Activated T-helper 2 cell treated with anti-CD3 and anti-CD28 coated beads, Interferon-gamma antibody, Interleukin-2, Interleukin-4, amounts not matched to agents 10 μg/mL and 5 μg/mL and 100 μg/mL, durations not matched to agents 14 hours and 24 hours and 36 hours (primary cell): ENCODE measurements at regions not wholly inside any gene's neighbourhood (a gene's known extent, or its start where the extent isn't known, plus 50 kb on each side); places are given as distances from the start of the nearest gene placed in this dataset.
A peak's percentile ranks its signal among the peaks of the same experiment; 100 is the strongest.
"Not testable (repeated sequence)": the region's sequence is repeated elsewhere in the genome, so short reads cannot be mapped to it uniquely, and the experiment has no call there.

Experiments
- DNase-seq: peaks from one replicate; pipeline ENCODE4 v3.0.0; 2021; ENCODE audit warnings: low spot score
- H3K27ac Mint-ChIP-seq: one replicate; pipeline ENCODE4 v1.8.0; 2021; ENCODE audit warnings: mixed read lengths
- H3K27me3 Mint-ChIP-seq: one replicate; pipeline ENCODE4 v1.8.0; 2021; ENCODE audit warnings: low read depth, mixed read lengths
- H3K36me3 Mint-ChIP-seq: one replicate; pipeline ENCODE4 v1.8.0; 2021; ENCODE audit warnings: low read depth, mixed read lengths
- H3K4me1 Mint-ChIP-seq: one replicate; pipeline ENCODE4 v1.8.0; 2021; ENCODE audit warnings: low read depth, mixed read lengths
- H3K4me3 Mint-ChIP-seq: one replicate; pipeline ENCODE4 v1.8.0; 2021; ENCODE audit warnings: low read depth, mild to moderate bottlenecking, moderate library complexity, mixed read lengths
- H3K9me3 Mint-ChIP-seq: one replicate; pipeline ENCODE4 v1.8.0; 2021; ENCODE audit warnings: mixed read lengths
- intact Hi-C: fragments of 100-400 bp; cut with micrococcal nuclease; formaldehyde crosslinking; loops from one replicate; pipeline ENCODE4 v1.15.1; 2023

DNA sequence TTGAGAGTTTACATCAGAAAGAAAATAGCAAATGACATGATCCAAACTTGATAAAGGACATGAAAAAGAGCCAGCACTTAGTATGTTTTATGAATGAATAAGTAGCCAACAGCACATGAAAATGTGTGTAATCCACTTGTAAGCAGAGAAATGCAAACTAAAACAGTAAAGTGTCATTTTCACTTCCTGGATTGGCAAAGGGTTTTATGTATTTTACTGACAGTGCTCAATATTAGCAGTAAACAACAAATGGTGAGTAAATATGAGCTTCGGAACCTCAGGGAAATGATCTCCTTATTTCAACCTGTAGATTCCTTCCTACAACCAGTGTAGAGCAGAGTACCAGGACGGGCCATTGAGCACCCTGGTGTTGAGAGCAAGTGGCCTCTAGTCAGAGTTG, 153.8 kb upstream of the PDCD2 start:
- H3K27me3 Mint-ChIP-seq, H3K27ac Mint-ChIP-seq, H3K9me3 Mint-ChIP-seq, DNase-seq, H3K4me3 Mint-ChIP-seq, H3K4me1 Mint-ChIP-seq, H3K36me3 Mint-ChIP-seq, intact Hi-C loops: not testable (repeated sequence)

DNA sequence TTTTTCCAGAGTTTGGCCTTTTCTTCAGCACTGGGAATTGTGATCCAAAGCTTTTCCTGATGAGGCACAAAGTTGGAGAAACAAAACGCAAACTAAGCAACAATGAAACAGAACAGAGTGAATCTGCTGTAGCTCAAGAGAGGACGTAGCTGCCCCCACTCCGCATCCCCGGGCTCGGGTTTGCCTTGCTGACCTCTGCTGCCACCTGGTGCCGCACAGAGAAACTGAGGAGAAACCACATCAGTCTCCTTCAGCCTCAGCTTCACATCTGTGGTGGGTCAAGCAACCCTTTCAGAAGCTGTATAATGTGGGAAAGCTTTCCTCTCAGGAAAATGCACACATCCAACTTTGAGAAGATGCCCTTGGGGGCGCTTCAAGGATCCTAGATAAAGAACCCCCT, 151.9 kb upstream of the PDCD2 start:
- H3K27ac Mint-ChIP-seq, DNase-seq, H3K9me3 Mint-ChIP-seq, H3K4me3 Mint-ChIP-seq, H3K27me3 Mint-ChIP-seq, intact Hi-C loops, H3K4me1 Mint-ChIP-seq, H3K36me3 Mint-ChIP-seq: not testable (repeated sequence)

DNA sequence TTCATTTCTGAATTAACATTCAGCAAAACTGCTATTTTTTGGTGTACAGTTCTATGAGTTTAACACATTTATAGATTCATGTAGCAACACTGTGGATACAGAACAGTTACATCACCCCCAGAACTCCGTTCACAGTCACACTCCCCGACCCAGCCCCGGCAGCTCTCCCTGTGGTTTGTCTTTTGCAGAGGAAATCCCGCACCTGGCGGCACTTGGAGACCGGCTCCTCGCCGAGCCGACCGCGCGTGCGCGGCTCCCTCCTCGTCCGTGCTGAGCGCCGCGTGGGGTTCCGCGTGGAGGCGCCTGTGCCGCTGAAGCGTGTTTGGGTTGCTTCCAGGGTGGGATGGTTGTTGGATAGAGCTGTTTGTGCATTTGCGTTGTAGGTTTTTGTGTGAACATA, 132.6 kb upstream of the PDCD2 start:
- H3K27me3 Mint-ChIP-seq, H3K4me1 Mint-ChIP-seq, H3K9me3 Mint-ChIP-seq, H3K36me3 Mint-ChIP-seq, intact Hi-C loops, H3K27ac Mint-ChIP-seq, H3K4me3 Mint-ChIP-seq: not testable (repeated sequence)
- DNase-seq: peak; percentile 8

DNA sequence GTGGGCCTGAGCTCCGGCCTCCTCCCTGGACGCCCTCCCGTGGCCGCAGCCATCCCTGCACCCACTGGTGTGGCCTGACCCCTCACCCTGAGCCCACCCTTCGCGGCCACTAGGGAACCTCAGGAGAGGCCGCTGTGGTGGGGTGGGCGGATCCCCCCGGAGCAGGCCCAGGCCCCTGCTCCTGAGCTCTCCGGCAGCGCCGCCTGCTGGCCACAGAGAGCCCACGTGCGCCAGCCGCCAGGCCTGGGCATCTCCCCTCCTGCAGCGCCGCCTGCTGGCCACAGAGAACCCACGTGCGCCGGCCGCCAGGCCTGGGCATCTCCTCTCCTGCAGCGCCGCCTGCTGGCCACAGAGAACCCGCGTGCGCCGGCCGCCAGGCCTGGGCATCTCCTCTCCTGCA, 128.3 kb upstream of the PDCD2 start:
- H3K4me3 Mint-ChIP-seq, H3K27ac Mint-ChIP-seq, H3K36me3 Mint-ChIP-seq, H3K27me3 Mint-ChIP-seq, DNase-seq, H3K4me1 Mint-ChIP-seq, H3K9me3 Mint-ChIP-seq, intact Hi-C loops: not testable (repeated sequence)

DNA sequence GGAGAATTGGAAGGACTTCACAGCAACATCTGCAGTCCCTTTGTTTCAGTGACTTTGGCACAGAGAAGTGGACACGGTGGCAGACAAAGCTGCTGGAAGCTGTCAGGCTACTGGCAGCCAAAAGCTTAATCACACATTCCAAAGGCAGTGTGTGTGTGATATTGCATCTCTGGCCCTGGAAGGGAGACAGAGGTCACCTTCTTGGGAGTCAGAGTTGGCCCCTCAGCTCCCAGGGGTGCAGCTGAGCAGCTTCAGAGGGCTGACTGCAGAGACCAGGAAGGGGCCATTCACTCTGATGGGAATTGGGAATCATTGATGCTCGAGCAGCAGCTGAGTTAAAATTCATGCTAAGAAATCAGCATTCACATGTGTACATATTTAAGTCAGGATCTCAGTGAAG, 115.7 kb upstream of the PDCD2 start:
- intact Hi-C loops, H3K4me1 Mint-ChIP-seq: not testable (repeated sequence)

More for the DNA sequence above, 115.7 kb upstream of the PDCD2 start:
- not testable (repeated sequence) for H3K9me3 Mint-ChIP-seq, DNase-seq, H3K4me3 Mint-ChIP-seq, H3K36me3 Mint-ChIP-seq, H3K27me3 Mint-ChIP-seq, H3K27ac Mint-ChIP-seq
